OCI-LY1 (cell line): ENCODE measurements at regions not wholly inside any gene's neighbourhood (a gene's known extent, or its start where the extent isn't known, plus 50 kb on each side); places are given as distances from the start of the nearest gene placed in this dataset.

Experiments used
- H2AFZ ChIP-seq: fragments of 200-600 bp; sonication (generic), shearing (Covaris generic); 2 replicates; pipeline ENCODE4 v1.6.0; 2014; ENCODE audit warnings: antibody characterized with exemption, mild to moderate bottlenecking, low read length
- H3F3A ChIP-seq: fragments of 200-600 bp; sonication (generic), shearing (Covaris generic); 2 replicates; pipeline ENCODE4 v1.6.0; 2014; ENCODE audit warnings: mild to moderate bottlenecking, antibody characterized with exemption, low read length, moderate library complexity; ENCODE audit not compliant: insufficient read depth
- H3K27ac ChIP-seq: fragments of 200-600 bp; sonication (generic); 2 replicates; pipeline ENCODE4 v1.5.1; 2014; ENCODE audit warnings: low read length, mixed run types, mild to moderate bottlenecking, low read depth; ENCODE audit not compliant: poor library complexity, severe bottlenecking
- H3K27me3 ChIP-seq: fragments of 200-600 bp; sonication (generic); 2 replicates; pipeline ENCODE4 v1.6.0; 2014; ENCODE audit warnings: antibody characterized with exemption, mild to moderate bottlenecking, low read length, moderate library complexity; ENCODE audit not compliant: insufficient read depth
- H3K36me3 ChIP-seq: fragments of 200-600 bp; sonication (generic); 2 replicates; pipeline ENCODE4 v1.6.1; 2014; ENCODE audit warnings: mild to moderate bottlenecking, antibody characterized with exemption, low read length, moderate library complexity, mixed read lengths; ENCODE audit not compliant: insufficient read depth
- H3K4me1 ChIP-seq: fragments of 200-600 bp; sonication (generic); 2 replicates; pipeline ENCODE4 v1.5.1; 2014; ENCODE audit warnings: mild to moderate bottlenecking, low read length, moderate library complexity; ENCODE audit not compliant: insufficient read depth, severe bottlenecking
- H3K4me2 ChIP-seq: fragments of 200-600 bp; sonication (generic), shearing (Covaris generic); 2 replicates; pipeline ENCODE4 v1.6.1; 2014; ENCODE audit warnings: low read length
- H3K4me3 ChIP-seq: fragments of 200-600 bp; sonication (generic); 2 replicates; pipeline ENCODE4 v1.5.1; 2014; ENCODE audit warnings: low read length, low read depth, mild to moderate bottlenecking, mixed read lengths; ENCODE audit not compliant: poor library complexity, severe bottlenecking
- H3K79me2 ChIP-seq: fragments of 200-600 bp; shearing (Covaris generic); 2 replicates; pipeline ENCODE4 v1.6.1; 2016; ENCODE audit warnings: mixed run types, low read length, mixed read lengths; ENCODE audit not compliant: insufficient read depth
- H3K9ac ChIP-seq: fragments of 200-600 bp; sonication (generic), shearing (Covaris generic); 2 replicates; pipeline ENCODE4 v1.6.1; 2014; ENCODE audit warnings: mild to moderate bottlenecking, low read length, mixed read lengths
- H3K9me2 ChIP-seq: fragments of 200-600 bp; sonication (generic), shearing (Covaris generic); 2 replicates; pipeline ENCODE4 v1.6.1; 2014; ENCODE audit warnings: low read depth, mild to moderate bottlenecking, low read length, mixed read lengths
- H3K9me3 ChIP-seq: fragments of 200-600 bp; shearing (Covaris generic); 2 replicates; pipeline ENCODE4 v1.6.1; 2014; ENCODE audit warnings: low read length, mixed read lengths
- H4K20me1 ChIP-seq: fragments of 200-600 bp; sonication (generic), shearing (Covaris generic); 2 replicates; pipeline ENCODE4 v1.6.0; 2016; ENCODE audit warnings: mild to moderate bottlenecking, low read length; ENCODE audit not compliant: insufficient read depth
- CTCF ChIP-seq: fragments of 200-600 bp; sonication (generic), shearing (Covaris generic); IDR thresholded peaks from 2 replicates; pipeline ENCODE4 v1.5.1; 2017; ENCODE audit warnings: mild to moderate bottlenecking, antibody characterized with exemption, low read length, moderate library complexity, mixed read lengths
- EZH2 ChIP-seq: fragments of 200-600 bp; sonication (generic), shearing (Covaris generic); IDR thresholded peaks from 2 replicates; pipeline ENCODE4 v1.8.0; 2017; ENCODE audit warnings: borderline replicate concordance, mixed run types, mild to moderate bottlenecking, antibody characterized with exemption, low read length, moderate library complexity, mixed read lengths

- Histone ChIP-seq H3F3A (no peaks in the 10 kb centered on the region), H3K79me2 (no peaks in the 10 kb centered on the region), H4K20me1 (no peaks in the 10 kb centered on the region), H3K9me3 (no peaks in the 10 kb centered on the region), H2AFZ (no peak overlapping the region), H3K36me3 (no peaks in the 10 kb centered on the region), H3K27ac (no peak overlapping the region), H3K9me2 (no peaks in the 10 kb centered on the region), H3K4me1 (no peaks in the 10 kb centered on the region), H3K4me2 (no peak overlapping the region), H3K9ac (no peak overlapping the region), H3K4me3 (no peak overlapping the region), H3K27me3 (0 out of 2 replicates have a peak, but pooled peaks cover 3% of the 10 kb centered on the region)
- no peak for TF ChIP-seq CTCF
- no peak for TF ChIP-seq EZH2
Measured at GRCh38 chr3:16092923-16093322, 81.6 kb upstream of the GALNT15 start.

GRCh38 chr3:16101295-16102186, 72.9 kb upstream of the GALNT15 start:
- Histone ChIP-seq H3K9me3 (no peaks in the 10 kb centered on the region), H3K9me2 (no peaks in the 10 kb centered on the region), H3K27me3 (no peaks in the 10 kb centered on the region; the same call in 1 of the 2 replicates), H3K36me3 (no peaks in the 10 kb centered on the region), H3K4me1 (no peaks in the 10 kb centered on the region), H2AFZ (no peak overlapping the region), H3K4me3 (no peak overlapping the region), H3K79me2 (no peaks in the 10 kb centered on the region), H3K4me2 (no peak overlapping the region), H4K20me1 (no peaks in the 10 kb centered on the region), H3K9ac (no peak overlapping the region), H3K27ac (no peak overlapping the region), H3F3A (no peaks in the 10 kb centered on the region)
- TF ChIP-seq EZH2, result no peak
- TF ChIP-seq CTCF, result no peak

GRCh38 chr3:16102187-16102561, 72.3 kb upstream of the GALNT15 start:
- no peaks in the 10 kb centered on the region for H3K36me3 ChIP-seq
- no peak overlapping the region for H2AFZ ChIP-seq
- no peaks in the 10 kb centered on the region for H3F3A ChIP-seq
- H3K4me1 ChIP-seq, result no peaks in the 10 kb centered on the region
- H3K9me3 ChIP-seq, result no peaks in the 10 kb centered on the region
- no peak overlapping the region for H3K9ac ChIP-seq
- no peak overlapping the region for H3K4me2 ChIP-seq
- no peaks in the 10 kb centered on the region for H3K9me2 ChIP-seq
- H3K79me2 ChIP-seq, result no peaks in the 10 kb centered on the region
- no peak overlapping the region for H3K27ac ChIP-seq
- TF ChIP-seq CTCF, result no peak
- TF ChIP-seq EZH2, result no peak
- no peaks in the 10 kb centered on the region for H4K20me1 ChIP-seq
- H3K27me3 ChIP-seq, result no peaks in the 10 kb centered on the region; the same call in 1 of the 2 replicates
- no peak overlapping the region for H3K4me3 ChIP-seq
